Esophagus squamous epithelium (tissue), 5 donors: ENCODE measurements at regions not wholly inside any gene's neighbourhood (a gene's known extent, or its start where the extent isn't known, plus 50 kb on each side); places are given as distances from the start of the nearest gene placed in this dataset.

ENCODE experiments used
- DNase-seq: peaks from one replicate; lab custom pipeline; 2025; lab: John Stamatoyannopoulos, UW
- H3K27ac ChIP-seq, 4 donors: fragments of 200-600 bp; sonication (generic); one replicate each; pipeline ENCODE4 v1.5.1; 2016 to 2019; ENCODE audit warnings: mild to moderate bottlenecking in 1 of 4
- H3K27me3 ChIP-seq, 4 donors: fragments of 200-600 bp; sonication (generic); 1 replicate in 3 of 4; 2 replicates in 1 of 4; pipeline versions ENCODE4 v1.5.1 to v1.6.0; 2017 to 2021; ENCODE audit warnings: antibody characterized with exemption in 1 of 4
- H3K36me3 ChIP-seq, 3 donors: fragments of 200-600 bp; sonication (generic); one replicate each; pipeline ENCODE4 v1.5.1; 2016 to 2019
- H3K4me1 ChIP-seq, 3 donors: fragments of 200-600 bp; sonication (generic); one replicate each; pipeline ENCODE4 v1.5.1; 2017 to 2019
- H3K4me3 ChIP-seq, 4 donors: fragments of 200-600 bp; sonication (generic); 1 replicate in 3 of 4; 2 replicates in 1 of 4; pipeline ENCODE4 v1.5.1; 2016 to 2019; ENCODE audit warnings: mild to moderate bottlenecking in 2 of 4, moderate library complexity in 1 of 4
- H3K9me3 ChIP-seq, 3 donors: fragments of 200-600 bp; sonication (generic); one replicate each; pipeline ENCODE4 v1.5.1; 2016 to 2019
- POLR2A ChIP-seq, 4 donors: fragments of 450-650 bp; IDR thresholded peaks; one replicate each; pipeline ENCODE4 v1.6.1; 2017; ENCODE audit warnings: antibody characterized with exemption in 4 of 4, mild to moderate bottlenecking in 4 of 4, moderate library complexity in 3 of 4
- WGBS, 2 donors: methylation state at CpG; one replicate each; pipeline ENCODE4 v1.1.5; 2018; 5-methylcytosine and 5-hydroxymethylcytosine counted together
- intact Hi-C: fragments of 100-400 bp; cut with DNase I; formaldehyde crosslinking; loops from one replicate; pipeline ENCODE4 v1.15.0; 2022
- TF ChIP-seq, protein P1 (sequence below), 6 experiments: fragments of 450-650 bp in 4 of 6; fragments of 200-600 bp in 2 of 6; sonication (generic) in 2 of 6; IDR thresholded peaks; one replicate each; pipeline ENCODE4 v1.5.1; 2016 to 2019; ENCODE audit warnings: antibody characterized with exemption in 6 of 6, mild to moderate bottlenecking in 4 of 6, moderate library complexity in 4 of 6
- donor health status: DM: yes; HTN: yes; CAD: no.

DNA sequence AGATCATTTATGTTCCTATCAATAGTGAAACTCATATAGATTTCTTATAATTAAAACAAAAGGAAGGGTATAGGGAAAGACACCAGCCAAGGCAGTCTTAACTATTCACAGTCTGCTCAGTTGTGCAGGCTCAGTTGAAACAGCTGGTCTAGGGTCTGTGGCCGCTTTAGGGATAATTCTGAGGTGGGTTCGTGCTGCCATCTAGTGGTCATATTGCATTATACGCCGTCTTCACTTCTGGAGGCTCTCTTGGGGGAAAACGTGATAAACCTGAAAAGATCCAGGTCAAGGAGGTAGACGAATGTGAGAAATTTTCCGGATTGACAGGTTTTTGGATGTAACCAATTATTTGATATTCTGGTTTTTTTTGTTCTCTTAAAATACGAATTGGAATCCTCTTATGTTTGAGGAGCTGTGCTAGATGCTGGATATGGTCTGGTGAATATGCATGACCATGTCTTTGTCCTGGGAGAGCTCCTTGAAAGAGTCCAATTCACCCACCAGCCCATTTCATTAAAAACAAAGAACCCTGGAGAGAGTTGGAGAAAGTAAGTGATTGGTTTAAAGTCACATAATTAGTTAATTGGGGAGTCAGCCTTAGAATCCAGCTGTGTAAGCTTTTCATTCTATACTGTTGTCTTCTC is 492.4 kb downstream of the PLCL1 start:
- H3K9me3 ChIP-seq, result no peaks in the 10 kb centered on the region
- no peak overlapping the region for H3K4me3 ChIP-seq
- H3K27ac ChIP-seq, result no peak overlapping the region
- WGBS, 2 donors, result 1% methylated on average over 8 of the region's 8 CpGs
- no peaks in the 10 kb centered on the region for H3K36me3 ChIP-seq
- H3K4me1 ChIP-seq, result no peaks in the 10 kb centered on the region
- intact Hi-C loops, result loop anchor here (10.0 kb wide), 1 partner anchor 162 kb away; no protein-coding TSS in a partner anchor
- peaks cover 0 to 5% (median 0%) of the 10 kb centered on the region in 4 donors for H3K27me3 ChIP-seq
- TF ChIP-seq, protein P1, sequence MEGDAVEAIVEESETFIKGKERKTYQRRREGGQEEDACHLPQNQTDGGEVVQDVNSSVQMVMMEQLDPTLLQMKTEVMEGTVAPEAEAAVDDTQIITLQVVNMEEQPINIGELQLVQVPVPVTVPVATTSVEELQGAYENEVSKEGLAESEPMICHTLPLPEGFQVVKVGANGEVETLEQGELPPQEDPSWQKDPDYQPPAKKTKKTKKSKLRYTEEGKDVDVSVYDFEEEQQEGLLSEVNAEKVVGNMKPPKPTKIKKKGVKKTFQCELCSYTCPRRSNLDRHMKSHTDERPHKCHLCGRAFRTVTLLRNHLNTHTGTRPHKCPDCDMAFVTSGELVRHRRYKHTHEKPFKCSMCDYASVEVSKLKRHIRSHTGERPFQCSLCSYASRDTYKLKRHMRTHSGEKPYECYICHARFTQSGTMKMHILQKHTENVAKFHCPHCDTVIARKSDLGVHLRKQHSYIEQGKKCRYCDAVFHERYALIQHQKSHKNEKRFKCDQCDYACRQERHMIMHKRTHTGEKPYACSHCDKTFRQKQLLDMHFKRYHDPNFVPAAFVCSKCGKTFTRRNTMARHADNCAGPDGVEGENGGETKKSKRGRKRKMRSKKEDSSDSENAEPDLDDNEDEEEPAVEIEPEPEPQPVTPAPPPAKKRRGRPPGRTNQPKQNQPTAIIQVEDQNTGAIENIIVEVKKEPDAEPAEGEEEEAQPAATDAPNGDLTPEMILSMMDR (IDR thresholded peaks at IDR 0.05), result peak; percentile 59 to 83 (median 69)
- TF ChIP-seq POLR2A (IDR thresholded peaks at IDR 0.05), result no peak
- no peak for DNase-seq

- DNase-seq, result no peak
- Histone ChIP-seq H3K27ac (no peak overlapping the region), H3K36me3 (no peaks in the 10 kb centered on the region), H3K9me3 (no peaks in the 10 kb centered on the region), H3K4me1 (no peaks in the 10 kb centered on the region), H3K4me3 (no peak overlapping the region), H3K27me3 (peaks cover 0 to 5% (median 0%) of the 10 kb centered on the region in 4 donors)
- intact Hi-C loops, result loop anchor here (5.0 to 10.0 kb wide), 2 partner anchors 158 to 491 kb away; partner anchors contain the start of gene PLCL1
- TF ChIP-seq, protein P1 (IDR thresholded peaks at IDR 0.05), result no peak
- no peak for TF ChIP-seq POLR2A (IDR thresholded peaks at IDR 0.05)
- WGBS, 2 donors, result 62% methylated on average over 1 of the region's 1 CpG; no CpG with 5 or more reads in 1 of the 2 donors
Measured at GRCh38 chr2:198293281-198293680, 488.9 kb downstream of the PLCL1 start.

DNA sequence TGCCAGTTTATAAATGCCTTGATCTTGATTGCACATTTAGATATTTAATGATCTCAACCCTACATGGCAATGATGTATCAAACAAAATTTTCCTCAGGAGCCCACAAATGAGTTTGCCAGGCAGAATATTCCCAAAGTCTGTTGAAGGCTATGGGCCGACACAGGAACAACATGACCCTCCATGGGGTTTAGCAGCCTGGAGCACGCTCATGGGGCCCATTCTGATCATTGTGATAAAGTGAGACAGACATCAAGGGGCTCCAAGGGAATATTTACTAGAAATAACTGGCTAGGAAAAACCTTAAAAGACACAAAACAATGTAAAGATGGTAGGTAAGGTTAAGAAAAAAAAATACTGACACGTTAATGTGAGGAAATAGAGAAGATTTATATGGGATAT is 485.4 kb downstream of the PLCL1 start:
- intact Hi-C loops, result loop anchor here (5.0 to 10.0 kb wide), 2 partner anchors 155 to 488 kb away; partner anchors contain the start of gene PLCL1
- H3K9me3 ChIP-seq, result no peaks in the 10 kb centered on the region
- 72 to 80% methylated on average over 3 of the region's 3 CpGs for whole genome bisulfite sequencing, 2 donors
- no peak for DNase-seq
- H3K27me3 ChIP-seq, result peaks cover 0 to under 1% (median 0%) of the 10 kb centered on the region in 4 donors
- H3K36me3 ChIP-seq, result no peaks in the 10 kb centered on the region
- no peak overlapping the region for H3K27ac ChIP-seq
- no peaks in the 10 kb centered on the region for H3K4me1 ChIP-seq
- H3K4me3 ChIP-seq, result no peak overlapping the region
- TF ChIP-seq POLR2A (IDR thresholded peaks at IDR 0.05), result no peak
- TF ChIP-seq, protein P1 (IDR thresholded peaks at IDR 0.05), result no peak

- TF ChIP-seq, protein P1 (IDR thresholded peaks at IDR 0.05), result no peak
- TF ChIP-seq POLR2A (IDR thresholded peaks at IDR 0.05), result no peak
- intact Hi-C loops, result no loop called here
- 39% methylated on average over 2 of the region's 2 CpGs for WGBS, 2 donors
- no peak for DNase-seq
- Histone ChIP-seq H3K4me3 (no peak overlapping the region), H3K27ac (no peak overlapping the region), H3K36me3 (no peaks in the 10 kb centered on the region), H3K4me1 (no peaks in the 10 kb centered on the region), H3K27me3 (peaks cover 0 to 10% (median 0%) of the 10 kb centered on the region in 4 donors), H3K9me3 (no peaks in the 10 kb centered on the region)
Measured at GRCh38 chr2:198287706-198288105, 483.3 kb downstream of the PLCL1 start.

GRCh38 chr2:198285216-198285615 is 480.8 kb downstream of the PLCL1 start:
- Histone ChIP-seq H3K4me3 (no peak overlapping the region), H3K9me3 (no peaks in the 10 kb centered on the region), H3K4me1 (no peaks in the 10 kb centered on the region), H3K27me3 (peaks cover 0 to 10% (median 0%) of the 10 kb centered on the region in 4 donors), H3K27ac (no peak overlapping the region), H3K36me3 (no peaks in the 10 kb centered on the region)
- no peak for DNase-seq
- 52 to 65% methylated on average over 5 of the region's 5 CpGs for WGBS, 2 donors
- TF ChIP-seq, protein P1 (IDR thresholded peaks at IDR 0.05), result no peak
- TF ChIP-seq POLR2A (IDR thresholded peaks at IDR 0.05), result no peak
- intact Hi-C loops, result no loop called here
